HG03432 (cell line): ENCODE measurements at regions not wholly inside any gene's neighbourhood (a gene's known extent, or its start where the extent isn't known, plus 50 kb on each side); places are given as distances from the start of the nearest gene placed in this dataset.
A peak's percentile ranks its signal among the peaks of the same experiment; 100 is the strongest.

Experiments used
- ATAC-seq: cut with Tn5 transposase; IDR thresholded peaks from one replicate; pipeline ENCODE4 v1.9.1; 2021; ENCODE audit warnings: mild to moderate bottlenecking, moderate library complexity; ENCODE audit not compliant: unreplicated experiment

GRCh38 chrX:110430293-110431076 is 71.8 kb downstream of the RTL9 start:
- peak; percentile 53 for ATAC-seq

DNA sequence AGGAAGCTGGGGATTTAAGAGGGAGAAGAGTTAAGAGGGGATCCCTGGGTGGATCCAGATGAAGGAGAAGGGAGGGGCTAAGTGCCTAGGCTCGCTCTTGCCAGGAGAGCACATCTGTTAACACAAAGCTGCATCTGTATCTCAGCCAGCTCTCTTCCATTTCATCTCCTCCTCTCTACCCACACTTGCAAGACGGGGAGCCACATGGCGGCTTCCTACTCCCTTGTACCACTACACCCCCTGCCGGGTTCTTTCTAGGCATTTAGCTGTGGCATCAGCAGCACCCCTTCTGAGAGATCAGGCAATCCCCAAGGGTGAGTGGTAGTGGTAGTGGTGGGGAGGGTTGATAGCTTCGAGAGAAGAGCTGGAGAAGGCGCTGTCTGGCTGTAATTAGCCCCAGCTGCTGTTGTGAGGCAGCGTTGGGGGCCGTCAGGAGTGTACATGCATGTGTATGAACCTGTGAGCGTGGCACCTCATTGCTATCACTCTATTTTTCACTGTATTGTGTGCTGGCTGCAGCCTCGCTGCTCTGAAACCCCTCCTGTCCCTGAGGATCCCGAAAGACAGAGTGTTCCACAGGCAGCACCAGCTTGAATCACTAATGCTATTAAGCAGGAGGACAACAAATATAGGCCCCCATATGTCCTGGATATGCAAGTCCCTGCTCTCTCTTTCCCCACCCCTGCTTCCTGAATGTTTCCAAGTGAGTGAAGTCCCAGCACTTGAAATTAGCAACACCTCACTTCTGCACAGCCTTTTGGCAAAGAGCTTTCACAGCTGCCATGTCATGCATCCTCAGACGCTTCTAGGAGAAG is 73.7 kb downstream of the RTL9 start:
- no peak for ATAC-seq

DNA sequence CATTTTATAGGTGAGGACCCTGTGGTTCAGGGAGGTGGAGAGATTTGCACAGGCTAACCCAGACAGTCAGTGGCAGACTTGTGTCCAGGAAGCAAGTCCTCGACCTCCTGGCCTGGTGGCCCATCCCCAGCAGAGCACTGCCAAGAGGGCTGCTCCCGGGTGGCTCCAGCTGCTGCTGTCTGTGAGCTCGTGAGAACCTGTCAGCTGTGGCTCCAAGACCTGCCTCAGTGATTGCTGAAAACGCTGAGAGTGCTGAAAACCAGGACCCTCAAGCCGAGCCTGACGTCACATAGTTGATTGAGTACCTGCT is 74.2 kb downstream of the RTL9 start:
- no peak for ATAC-seq

DNA sequence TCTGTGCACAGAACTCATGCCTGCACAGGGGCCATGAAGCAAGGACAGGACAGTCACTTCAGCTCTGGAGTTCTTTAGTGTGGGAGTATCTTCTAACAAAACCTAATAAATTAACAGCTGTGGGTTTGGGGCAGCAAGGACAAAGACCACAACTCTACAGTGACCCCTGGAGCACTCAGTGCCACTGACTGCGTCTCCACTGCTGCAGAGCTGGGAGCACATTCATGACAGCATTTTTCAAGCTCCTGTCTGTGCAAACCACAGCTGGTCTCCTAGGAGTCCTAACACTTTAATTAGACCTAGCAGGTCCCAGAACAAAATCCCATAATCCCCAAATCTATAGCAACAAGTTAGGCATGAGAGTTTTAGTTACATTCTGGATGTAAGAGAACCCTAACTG is 76.5 kb downstream of the RTL9 start:
- ATAC-seq: no peak

GRCh38 chrX:110436523-110436922 is 77.9 kb downstream of the RTL9 start:
- ATAC-seq: no peak

DNA sequence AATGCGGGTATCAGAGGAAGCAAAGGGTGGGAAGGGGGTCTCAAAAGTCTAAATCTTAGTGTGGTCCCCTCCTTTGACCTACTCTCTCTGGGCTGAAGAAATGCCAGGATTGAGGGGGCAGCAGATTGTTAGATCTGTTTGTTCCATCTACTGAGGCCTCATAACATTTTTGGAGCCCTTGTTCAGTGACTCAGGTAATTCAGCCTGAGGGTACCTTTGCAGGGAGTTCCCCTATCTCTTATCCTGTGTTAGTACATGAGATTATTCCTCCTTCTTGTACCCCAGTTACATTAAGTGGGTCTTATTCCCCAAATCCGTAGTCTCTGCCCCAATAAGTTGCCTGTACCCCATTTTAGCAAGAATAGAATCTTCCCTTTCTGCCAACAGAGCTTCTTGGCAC is 79.0 kb downstream of the RTL9 start:
- no peak for ATAC-seq

DNA sequence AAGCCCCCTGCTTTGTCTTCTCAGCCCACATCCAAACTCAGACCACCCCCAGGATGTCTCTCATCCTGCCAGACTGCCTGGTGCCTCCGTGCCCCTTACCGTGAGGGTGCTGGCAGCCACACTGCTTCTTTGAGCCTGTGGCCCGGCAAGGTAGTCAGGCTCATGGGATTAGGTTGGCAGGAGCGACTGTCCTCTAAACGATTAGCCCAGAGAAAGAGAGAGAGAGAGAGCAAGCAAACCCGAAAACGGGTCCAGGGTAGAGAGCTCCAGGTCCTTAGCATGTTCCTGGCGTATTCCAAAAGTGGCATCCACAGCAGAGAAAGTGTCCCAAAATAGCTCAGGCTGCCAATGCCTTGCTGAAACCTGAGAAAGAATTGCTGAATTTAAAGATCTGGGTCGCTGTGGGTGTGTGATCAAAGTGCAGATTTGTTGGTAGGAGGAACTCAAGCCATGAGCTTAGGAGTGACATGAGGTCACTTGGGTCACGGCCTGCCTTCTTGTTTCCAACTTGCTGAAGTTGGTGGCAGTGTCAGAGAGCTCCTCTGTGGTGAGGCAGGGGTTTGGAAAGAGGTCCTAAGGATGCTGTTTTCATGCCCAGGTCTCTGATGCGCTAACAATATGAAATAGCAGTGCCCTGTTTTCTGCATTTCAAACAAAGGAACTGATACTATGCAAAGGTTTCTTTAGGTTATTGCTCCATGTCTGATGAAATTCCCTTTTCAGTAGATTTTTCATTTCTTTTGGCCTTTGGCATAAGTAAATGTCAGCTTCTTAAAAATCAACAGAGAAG is 81.6 kb downstream of the RTL9 start:
- no peak for ATAC-seq

- peak; percentile 82 for ATAC-seq
These were observed 84.0 kb downstream of the RTL9 start for GRCh38 chrX:110442635-110443034.

DNA sequence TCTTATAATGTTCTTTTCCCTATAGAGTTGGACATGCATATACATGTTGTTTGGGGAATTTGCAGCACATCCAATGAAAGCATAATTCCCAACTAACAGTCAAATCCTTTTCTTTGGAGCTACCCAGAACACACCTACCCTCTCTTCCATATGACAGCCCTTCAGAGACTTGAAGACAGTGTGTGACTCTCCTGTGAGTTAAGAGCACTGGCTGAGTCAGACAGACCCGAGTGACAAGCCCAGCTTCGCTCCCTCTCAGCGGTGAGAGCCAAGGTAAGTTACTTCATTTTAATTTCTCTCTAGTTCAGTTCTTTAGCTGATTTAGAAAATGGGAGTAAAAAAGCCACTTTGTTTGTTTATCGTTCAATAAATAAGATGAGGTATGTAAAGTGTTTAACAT is 86.3 kb downstream of the RTL9 start:
- no peak for ATAC-seq

- no peak for ATAC-seq
These were observed 89.8 kb downstream of the RTL9 start for GRCh38 chrX:110448459-110448858.

DNA sequence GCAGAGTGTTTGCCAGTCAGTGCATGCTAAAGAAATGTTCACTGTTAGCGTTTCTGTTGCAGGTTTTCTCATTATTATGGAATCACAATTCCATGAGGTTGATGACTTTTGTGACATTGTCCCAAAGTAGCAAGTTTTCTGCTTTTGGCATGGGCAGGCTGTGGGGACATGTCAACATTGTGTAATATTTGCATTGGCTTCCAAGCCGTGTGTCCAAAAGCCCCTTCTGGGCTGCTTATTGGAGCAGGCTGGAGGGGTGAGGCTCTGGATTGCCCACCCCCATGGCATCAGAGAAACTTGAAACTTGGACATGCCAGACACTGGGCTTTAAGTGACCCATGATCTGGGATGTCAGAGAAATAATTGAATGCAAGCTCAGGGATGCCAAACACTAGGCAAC is 90.7 kb downstream of the RTL9 start:
- ATAC-seq: no peak

DNA sequence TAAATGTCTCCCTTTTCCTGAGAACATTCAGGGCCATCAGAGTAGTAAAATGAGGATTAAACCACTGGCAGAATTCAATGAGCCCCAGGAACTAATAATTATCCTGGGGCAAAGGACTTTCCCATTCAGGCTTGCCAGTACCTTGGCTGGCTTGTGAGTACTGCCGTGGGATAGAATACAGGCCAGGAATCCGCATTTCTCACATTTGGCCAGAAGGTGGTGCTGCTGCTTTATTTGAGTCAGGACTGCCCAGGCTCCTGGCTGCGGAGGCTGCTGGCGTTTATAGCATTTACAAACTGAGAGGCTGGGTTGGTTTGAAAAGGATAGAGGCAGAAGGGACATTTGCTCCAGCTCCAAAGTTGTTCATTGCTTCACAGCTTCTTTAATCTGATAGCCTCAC is 91.4 kb downstream of the RTL9 start:
- ATAC-seq: peak; percentile 91

DNA sequence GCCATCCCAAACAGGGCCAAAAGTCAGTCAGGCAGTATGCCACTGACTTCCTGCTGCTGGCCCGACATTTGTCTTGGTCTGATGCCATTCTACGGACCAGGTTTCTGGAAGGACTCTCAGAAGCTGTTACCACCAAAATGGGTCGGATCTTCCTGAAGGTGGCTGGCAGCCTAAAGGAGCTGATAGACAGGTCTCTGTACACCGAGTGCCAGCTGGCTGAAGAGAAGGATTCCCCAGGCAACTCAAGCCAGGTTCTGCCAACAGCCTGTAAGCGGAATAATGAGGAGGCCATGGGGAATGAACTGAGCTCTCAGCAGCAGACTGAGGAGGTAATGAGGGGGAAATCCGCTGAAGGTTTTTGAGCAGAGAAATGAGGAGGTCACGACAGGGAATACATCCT is 95.7 kb downstream of the RTL9 start:
- no peak for ATAC-seq

- ATAC-seq: no peak
These were observed 104.3 kb downstream of the RTL9 start for GRCh38 chrX:110462957-110463356.

DNA sequence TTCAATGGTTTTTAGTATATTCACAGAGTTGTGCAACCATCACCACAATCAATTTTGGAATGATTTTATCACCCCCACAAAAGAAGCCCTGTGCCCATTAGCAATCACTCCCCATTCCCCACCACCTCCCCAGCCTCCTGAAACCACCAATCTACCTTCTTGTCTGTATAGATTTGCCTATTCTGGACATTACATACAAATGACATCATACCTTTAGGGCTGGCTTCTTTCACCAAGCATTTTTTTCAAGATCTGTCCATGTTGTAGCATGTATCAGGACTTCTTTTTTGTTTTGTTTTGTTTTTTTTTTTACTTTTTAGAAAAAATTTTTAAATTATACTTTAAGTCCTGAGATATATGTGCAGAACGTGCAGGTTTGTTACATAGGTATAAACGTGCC is 108.1 kb downstream of the RTL9 start:
- no peak for ATAC-seq

DNA sequence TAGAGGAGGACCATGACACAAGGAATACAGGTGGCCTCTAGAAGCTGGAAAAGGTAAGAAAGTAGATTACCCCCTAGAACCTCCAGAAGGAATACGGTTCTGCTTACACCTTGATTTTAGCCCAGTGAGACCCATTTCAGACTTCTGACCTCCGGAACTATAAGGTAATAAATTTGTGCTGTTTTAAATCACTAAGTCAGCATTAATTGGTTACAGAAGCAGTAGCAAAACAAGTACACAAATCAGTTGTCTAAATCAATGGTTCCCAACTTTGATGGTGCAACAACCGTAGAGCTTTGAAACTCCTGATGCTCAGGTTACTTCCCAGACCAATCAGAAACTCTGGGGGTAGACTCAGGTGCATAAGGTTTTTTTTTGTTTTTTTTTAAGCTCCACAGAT is 113.6 kb downstream of the RTL9 start:
- no peak for ATAC-seq

DNA sequence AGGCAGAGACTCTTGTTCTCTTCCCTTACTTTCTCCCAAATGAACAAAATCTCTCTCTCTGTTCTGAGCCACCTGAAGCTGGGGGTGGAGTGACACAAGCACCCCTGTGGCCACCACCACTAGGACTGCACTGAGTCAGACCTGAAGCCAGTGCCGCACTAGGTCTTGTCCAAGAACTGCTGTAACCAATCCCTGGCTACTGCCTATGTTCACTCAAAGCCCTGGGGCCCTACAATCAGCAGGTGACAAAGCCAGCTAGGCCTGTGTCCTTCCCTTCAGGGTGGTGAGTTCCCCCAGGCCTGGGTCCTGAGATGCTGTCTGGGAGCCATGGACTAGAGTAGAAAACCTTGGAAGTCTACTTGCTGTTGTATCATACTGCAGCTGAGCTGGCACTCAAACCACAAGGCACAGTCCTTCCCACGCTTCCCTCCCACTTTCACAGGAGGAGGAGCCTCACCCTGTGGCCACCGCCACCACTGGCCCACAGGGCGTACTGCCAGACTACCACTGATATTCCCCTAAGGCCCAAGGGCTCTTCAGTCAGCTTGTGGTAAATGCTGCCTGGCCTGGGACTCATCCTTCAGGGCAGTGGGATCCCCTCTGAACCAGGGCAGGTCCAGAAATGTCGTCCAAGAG is 119.1 kb downstream of the RTL9 start:
- no peak for ATAC-seq

GRCh38 chrX:110491846-110492620 is 133.4 kb downstream of the RTL9 start:
- no peak for ATAC-seq

DNA sequence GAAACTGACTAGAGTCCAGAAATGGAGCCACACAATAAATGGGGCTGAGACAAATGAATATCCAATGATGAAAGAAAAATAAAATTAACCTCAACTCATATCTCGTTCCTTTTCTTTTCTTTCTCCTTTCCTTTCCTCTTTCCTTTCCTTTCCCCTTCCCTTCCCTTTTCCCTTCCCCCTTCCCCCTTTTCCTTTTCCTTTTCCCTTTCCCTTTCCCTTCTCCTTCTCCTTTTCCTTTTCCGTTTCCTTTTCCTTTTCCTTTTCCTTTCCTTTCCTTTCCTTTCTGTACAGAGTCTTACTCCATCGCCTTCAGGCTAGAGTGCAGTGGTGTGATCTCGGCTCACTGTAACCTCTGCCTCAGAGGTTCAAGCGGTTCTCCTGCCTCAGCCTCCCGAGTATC is 146.3 kb downstream of the RTL9 start:
- ATAC-seq: no peak

GRCh38 chrX:110509755-110510532 is 151.3 kb downstream of the RTL9 start:
- ATAC-seq: no peak
